Upper lobe of left lung (tissue), 4 donors: ENCODE measurements at regions not wholly inside any gene's neighbourhood (a gene's known extent, or its start where the extent isn't known, plus 50 kb on each side); places are given as distances from the start of the nearest gene placed in this dataset.

Experiments used
- EP300 ChIP-seq, 4 donors: sonication (generic); formaldehyde crosslinking; IDR thresholded peaks; one replicate each; pipeline ENCODE4 v1.5.1; 2017; ENCODE audit warnings: antibody characterized with exemption in 4 of 4, control low read depth in 2 of 4
- POLR2A ChIP-seq, 4 donors: fragments of 450-650 bp; IDR thresholded peaks; one replicate each; pipeline ENCODE4 v1.5.1; 2016 to 2017; ENCODE audit warnings: antibody characterized with exemption in 4 of 4, mild to moderate bottlenecking in 2 of 4
- TF ChIP-seq, protein P1 (sequence below), 6 experiments: fragments of 450-650 bp in 4 of 6; fragments of 200-600 bp in 2 of 6; sonication (generic) in 2 of 6; IDR thresholded peaks; one replicate each; pipeline ENCODE4 v1.5.1; 2016 to 2019; ENCODE audit warnings: antibody characterized with exemption in 6 of 6

- TF ChIP-seq EP300 (IDR thresholded peaks at IDR 0.05) (no peak), POLR2A (IDR thresholded peaks at IDR 0.05) (no peak)
- TF ChIP-seq, protein P1, sequence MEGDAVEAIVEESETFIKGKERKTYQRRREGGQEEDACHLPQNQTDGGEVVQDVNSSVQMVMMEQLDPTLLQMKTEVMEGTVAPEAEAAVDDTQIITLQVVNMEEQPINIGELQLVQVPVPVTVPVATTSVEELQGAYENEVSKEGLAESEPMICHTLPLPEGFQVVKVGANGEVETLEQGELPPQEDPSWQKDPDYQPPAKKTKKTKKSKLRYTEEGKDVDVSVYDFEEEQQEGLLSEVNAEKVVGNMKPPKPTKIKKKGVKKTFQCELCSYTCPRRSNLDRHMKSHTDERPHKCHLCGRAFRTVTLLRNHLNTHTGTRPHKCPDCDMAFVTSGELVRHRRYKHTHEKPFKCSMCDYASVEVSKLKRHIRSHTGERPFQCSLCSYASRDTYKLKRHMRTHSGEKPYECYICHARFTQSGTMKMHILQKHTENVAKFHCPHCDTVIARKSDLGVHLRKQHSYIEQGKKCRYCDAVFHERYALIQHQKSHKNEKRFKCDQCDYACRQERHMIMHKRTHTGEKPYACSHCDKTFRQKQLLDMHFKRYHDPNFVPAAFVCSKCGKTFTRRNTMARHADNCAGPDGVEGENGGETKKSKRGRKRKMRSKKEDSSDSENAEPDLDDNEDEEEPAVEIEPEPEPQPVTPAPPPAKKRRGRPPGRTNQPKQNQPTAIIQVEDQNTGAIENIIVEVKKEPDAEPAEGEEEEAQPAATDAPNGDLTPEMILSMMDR (IDR thresholded peaks at IDR 0.05) = no peak
Measured at GRCh38 chr17:54270499-54270898, 447.8 kb downstream of the KIF2B start.
